TTC549 (cell line): ENCODE measurements at regions not wholly inside any gene's neighbourhood (a gene's known extent, or its start where the extent isn't known, plus 50 kb on each side); places are given as distances from the start of the nearest gene placed in this dataset.

Experiments used
- FAIRE-seq: peaks from 2 replicates; lab custom pipeline; 2012; peaks lifted over from hg19 to GRCh38; lab: Jason Lieb, UNC

- FAIRE-seq, result no peak
These were observed 86.4 kb upstream of the POU3F2 start for GRCh38 chr6:98747960-98748359.

- FAIRE-seq, result no peak
These were observed 74.9 kb upstream of the POU3F2 start for GRCh38 chr6:98759459-98759858.

- no peak for FAIRE-seq
These were observed 69.9 kb upstream of the POU3F2 start for GRCh38 chr6:98764373-98764911.

- FAIRE-seq, result no peak
These were observed 64.8 kb upstream of the POU3F2 start for GRCh38 chr6:98769546-98769945.

GRCh38 chr6:98775205-98775604 is 59.2 kb upstream of the POU3F2 start:
- no peak for FAIRE-seq

- no peak for FAIRE-seq
These were observed 56.6 kb upstream of the POU3F2 start for GRCh38 chr6:98777762-98778161.

- no peak for FAIRE-seq
These were observed 54.8 kb upstream of the POU3F2 start for GRCh38 chr6:98779618-98780017.

GRCh38 chr6:98782772-98783171 is 51.6 kb upstream of the POU3F2 start:
- no peak for FAIRE-seq

- FAIRE-seq, result no peak
These were observed 50.8 kb upstream of the POU3F2 start for GRCh38 chr6:98783578-98783977.
